ENCODE measurements at regions not wholly inside any gene's neighbourhood (a gene's known extent, or its start where the extent isn't known, plus 50 kb on each side); places are given as distances from the start of the nearest gene placed in this dataset.

- BruUV-seq (replicated peaks) = no TSS peak
- ChIA-PET POLR2A (no interaction called here), CTCF (ENCODE audit: low intra/inter-chr PET ratio) (no interaction called here)
- Histone ChIP-seq H4K20me1 (replicated peaks; ENCODE audit: control insufficient read depth, insufficient read depth, low read length) (no peaks in the 10 kb centered on the region), H3K4me3 (no peak overlapping the region), H3K4me1 (replicated peaks in 1 of 2; ENCODE audit: control insufficient read depth in 2 of 2, insufficient read depth in 2 of 2, low read length in 2 of 2) (no peaks in the 10 kb centered on the region), H3K9ac (ENCODE audit: insufficient read depth in 1 of 2, low read depth in 2 of 2, low read length in 2 of 2) (no peak overlapping the region), H3K9me3 (replicated peaks; ENCODE audit: control insufficient read depth, insufficient read depth, low read depth, low read length) (no peaks in the 10 kb centered on the region), H2AFZ (ENCODE audit: low read depth, low read length) (no peak overlapping the region), H3K9me1 (ENCODE audit: control insufficient read depth, insufficient read depth, low read length) (no peaks in the 10 kb centered on the region), H3K27me3 (ENCODE audit: control insufficient read depth in 2 of 2, insufficient read depth in 2 of 2, low read length in 2 of 2) (no peaks in the 10 kb centered on the region), H3K36me3 (ENCODE audit: control insufficient read depth, insufficient read depth, low read length) (no peaks in the 10 kb centered on the region), H3K4me2 (ENCODE audit: insufficient read depth, low read length) (no peak overlapping the region), H3K79me2 (ENCODE audit: control insufficient read depth, insufficient read depth, low read length) (no peaks in the 10 kb centered on the region), H3K27ac (ENCODE audit: extremely low read depth, low read depth, low read length) (no peak overlapping the region)
- FAIRE-seq (no peak), DNase-seq (ENCODE audit: extremely low read depth in 1 of 4, low spot score in 3 of 4) (no peak), ATAC-seq (no peak)
- intact Hi-C loops (cut with micrococcal nuclease) = no loop called here
- TF ChIP-seq CEBPB (tag; IDR thresholded peaks at IDR 0.05) (no peak), HDAC3 (IDR thresholded peaks at IDR 0.05; ENCODE audit: borderline replicate concordance, partially characterized antibody) (no peak), TFAM (CRISPR knock-in tag; conservative IDR thresholded peaks at IDR 0.05) (no peak), SMARCA4 (IDR thresholded peaks at IDR 0.05) (no peak), NR0B1 (IDR thresholded peaks at IDR 0.05; ENCODE audit: partially characterized antibody) (no peak), GABPA (tag; conservative IDR thresholded peaks at IDR 0.05; ENCODE audit: low read depth) (no peak), RBM22 (IDR thresholded peaks at IDR 0.05; ENCODE audit: low read depth, low read length, poor library complexity, severe bottlenecking) (no peak), DEAF1 (CRISPR knock-in tag; IDR thresholded peaks at IDR 0.05) (no peak), ATF7 (IDR thresholded peaks at IDR 0.05) (no peak), PTRF (tag; IDR thresholded peaks at IDR 0.05) (no peak), ATF6 (CRISPR knock-in tag; IDR thresholded peaks at IDR 0.05) (no peak), MCM5 (IDR thresholded peaks at IDR 0.05; ENCODE audit: low read depth) (no peak), ZBED1 (IDR thresholded peaks at IDR 0.05) (no peak), DLX4 (CRISPR knock-in tag; IDR thresholded peaks at IDR 0.05) (no peak), RNF2 (IDR thresholded peaks at IDR 0.05) (no peak), JUN (IDR thresholded peaks at IDR 0.05; ENCODE audit: borderline replicate concordance, low read depth, low read length) (no peak), JUN (CRISPR knock-in tag; IDR thresholded peaks at IDR 0.05; ENCODE audit: borderline replicate concordance) (no peak), HNRNPL (IDR thresholded peaks at IDR 0.05; ENCODE audit: low read depth, low read length) (no peak)
- WGBS (ENCODE audit: insufficient coverage, low coverage, missing lambda C conversion rate) = 5% methylated on average over 2 of the region's 2 CpGs
- in situ Hi-C loops (cut with MboI) = no loop called here
Observed at GRCh38 chr12:82174936-82175335, 183.3 kb downstream of the CCDC59 start.

All from K562 (cell line).